Choroid plexus epithelial cell (primary cell): ENCODE measurements at regions not wholly inside any gene's neighbourhood (a gene's known extent, or its start where the extent isn't known, plus 50 kb on each side); places are given as distances from the start of the nearest gene placed in this dataset.

ENCODE experiments used
- DNase-seq: peaks from one replicate; pipeline ENCODE4 v3.0.0-alpha.2; 2010; ENCODE audit warnings: low read depth
- H3K4me3 ChIP-seq: 2 replicates; pipeline ENCODE4 v1.5.1; 2011; ENCODE audit warnings: low read depth, mild to moderate bottlenecking, control low read depth, low read length, moderate library complexity
- TF ChIP-seq, protein P1 (sequence below): conservative IDR thresholded peaks from 2 replicates; pipeline ENCODE4 v1.5.1; 2011; ENCODE audit warnings: low read depth, mild to moderate bottlenecking, control low read depth, inconsistent platforms, low read length, moderate library complexity

DNA sequence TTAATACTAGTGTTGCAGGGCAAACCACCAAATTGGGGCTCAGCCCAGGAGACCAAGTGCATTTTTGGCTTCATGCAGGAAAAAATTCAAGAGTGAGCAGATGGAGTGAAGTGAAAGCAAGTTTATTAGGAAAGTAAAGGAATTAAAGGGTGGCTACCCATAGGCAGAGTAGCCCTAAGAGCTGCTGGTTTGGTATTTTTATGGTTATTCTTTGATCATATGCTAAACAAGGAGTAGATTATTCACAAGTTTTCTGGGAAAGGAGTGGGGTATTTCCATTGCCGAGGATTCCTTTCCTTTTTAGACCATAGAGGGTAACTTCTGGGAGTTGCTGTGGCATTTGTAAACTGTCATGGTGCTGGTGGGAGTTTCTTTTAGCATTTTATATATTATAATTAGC lies 459.0 kb downstream of the KLF5 start:
- TF ChIP-seq, protein P1, sequence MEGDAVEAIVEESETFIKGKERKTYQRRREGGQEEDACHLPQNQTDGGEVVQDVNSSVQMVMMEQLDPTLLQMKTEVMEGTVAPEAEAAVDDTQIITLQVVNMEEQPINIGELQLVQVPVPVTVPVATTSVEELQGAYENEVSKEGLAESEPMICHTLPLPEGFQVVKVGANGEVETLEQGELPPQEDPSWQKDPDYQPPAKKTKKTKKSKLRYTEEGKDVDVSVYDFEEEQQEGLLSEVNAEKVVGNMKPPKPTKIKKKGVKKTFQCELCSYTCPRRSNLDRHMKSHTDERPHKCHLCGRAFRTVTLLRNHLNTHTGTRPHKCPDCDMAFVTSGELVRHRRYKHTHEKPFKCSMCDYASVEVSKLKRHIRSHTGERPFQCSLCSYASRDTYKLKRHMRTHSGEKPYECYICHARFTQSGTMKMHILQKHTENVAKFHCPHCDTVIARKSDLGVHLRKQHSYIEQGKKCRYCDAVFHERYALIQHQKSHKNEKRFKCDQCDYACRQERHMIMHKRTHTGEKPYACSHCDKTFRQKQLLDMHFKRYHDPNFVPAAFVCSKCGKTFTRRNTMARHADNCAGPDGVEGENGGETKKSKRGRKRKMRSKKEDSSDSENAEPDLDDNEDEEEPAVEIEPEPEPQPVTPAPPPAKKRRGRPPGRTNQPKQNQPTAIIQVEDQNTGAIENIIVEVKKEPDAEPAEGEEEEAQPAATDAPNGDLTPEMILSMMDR: no peak
- H3K4me3 ChIP-seq: no peak overlapping the region
- no peak for DNase-seq

DNA sequence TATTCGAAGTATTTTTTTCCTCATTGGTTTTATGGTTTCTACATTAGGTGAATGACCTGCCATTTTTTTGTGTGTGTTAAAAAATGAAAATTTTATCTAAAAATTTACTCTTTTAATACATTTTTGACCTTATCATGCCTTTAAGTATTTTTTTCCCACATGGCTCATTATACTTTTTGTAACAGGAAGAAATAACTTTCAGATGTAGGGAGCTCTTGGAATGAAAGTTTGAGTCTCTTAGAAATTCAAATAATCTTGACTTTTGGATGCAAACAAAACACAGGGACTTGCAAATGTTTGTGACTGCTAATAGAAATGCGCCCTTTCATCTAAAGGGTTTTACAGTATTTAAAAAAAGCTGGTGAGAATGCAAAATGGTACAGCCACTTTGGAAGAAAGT lies 457.9 kb downstream of the KLF5 start:
- TF ChIP-seq, protein P1: no peak

DNA sequence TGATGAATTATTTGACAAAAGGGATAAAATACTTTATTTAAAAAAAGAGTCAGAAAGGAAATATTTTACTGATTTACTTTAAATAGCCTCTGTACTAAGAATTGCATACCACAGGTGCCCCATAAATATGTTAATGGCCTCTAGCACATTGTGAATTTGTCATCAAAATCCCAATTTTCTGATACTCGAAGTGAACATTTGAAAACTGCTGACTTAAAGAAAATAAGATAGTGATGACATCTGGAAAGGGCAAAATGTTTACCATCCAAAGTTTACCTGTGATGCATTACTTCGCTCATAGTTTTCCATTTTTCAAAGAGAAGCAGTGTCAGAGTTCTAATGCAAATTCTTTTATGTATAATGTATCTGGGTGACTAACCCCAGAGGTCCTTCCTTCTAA lies 455.4 kb downstream of the KLF5 start:
- DNase-seq: no peak
- H3K4me3 ChIP-seq: no peak overlapping the region
- TF ChIP-seq, protein P1: no peak

More for the DNA sequence above, 457.9 kb downstream of the KLF5 start:
- H3K4me3 ChIP-seq: no peak overlapping the region
- no peak for DNase-seq

DNA sequence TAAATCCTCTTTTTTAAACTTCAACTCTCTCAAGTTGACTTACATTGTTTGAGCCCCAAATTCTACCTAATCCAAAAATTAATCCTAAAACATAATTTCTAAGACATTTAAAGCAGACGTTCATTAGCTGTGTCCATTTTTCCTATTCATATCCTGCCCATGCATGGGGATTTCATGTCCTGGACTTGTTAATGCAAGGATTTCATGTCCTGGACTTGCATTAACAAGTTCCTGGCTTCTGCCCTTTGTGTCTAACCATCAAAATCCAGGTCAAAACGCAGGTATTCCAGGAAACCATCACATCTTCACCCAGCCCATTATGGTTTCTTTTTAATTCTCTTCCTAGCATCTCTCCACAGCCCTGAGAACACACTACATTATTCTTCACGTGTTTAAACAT lies 454.9 kb downstream of the KLF5 start:
- no peak for DNase-seq
- TF ChIP-seq, protein P1: no peak
- H3K4me3 ChIP-seq: no peak overlapping the region

DNA sequence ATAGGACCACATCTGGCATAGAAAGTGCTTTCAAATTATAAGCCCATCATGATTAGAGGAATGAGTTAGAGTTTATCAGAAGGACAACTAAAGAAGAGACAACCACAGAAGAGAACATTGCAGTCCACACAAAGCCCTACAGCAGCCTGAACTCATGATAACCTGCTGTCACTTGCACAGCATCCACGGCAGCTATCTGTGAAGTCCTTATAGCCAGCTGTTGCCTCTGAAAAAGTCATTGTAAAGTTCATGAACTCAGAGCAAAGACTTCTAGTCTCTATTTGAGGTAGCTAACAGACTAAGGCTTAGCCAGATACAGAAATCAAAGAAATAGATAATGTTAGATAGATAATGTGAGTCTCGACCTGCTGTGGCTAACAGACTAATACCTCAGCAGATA lies 450.0 kb downstream of the KLF5 start:
- H3K4me3 ChIP-seq: no peak overlapping the region
- no peak for DNase-seq
- TF ChIP-seq, protein P1: no peak

DNA sequence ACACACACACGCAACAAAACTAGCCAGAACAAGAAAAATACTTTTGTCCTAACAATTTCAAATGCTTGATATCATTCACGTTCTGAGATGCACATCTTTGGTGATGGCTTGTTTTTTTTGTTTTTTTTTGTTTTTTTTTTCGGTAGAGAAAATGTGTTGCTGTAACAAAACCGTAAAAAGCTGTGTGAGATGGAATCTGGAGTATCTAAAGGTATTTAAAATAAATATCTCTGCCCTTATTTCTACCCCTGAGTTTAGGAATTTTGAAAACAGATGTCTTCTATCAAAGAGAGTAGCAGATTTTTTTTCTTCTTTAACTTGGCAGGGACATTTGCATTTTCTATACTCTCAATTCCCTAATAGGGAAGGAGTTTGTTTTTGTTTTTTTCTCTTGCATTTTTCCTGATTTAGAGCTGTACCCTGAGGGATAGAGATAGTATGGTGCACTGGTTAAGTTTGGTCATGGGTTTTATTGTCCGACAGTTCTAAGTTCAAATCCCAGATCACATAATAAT lies 446.6 kb downstream of the KLF5 start:
- TF ChIP-seq, protein P1: no peak
- no peak overlapping the region for H3K4me3 ChIP-seq

DNA sequence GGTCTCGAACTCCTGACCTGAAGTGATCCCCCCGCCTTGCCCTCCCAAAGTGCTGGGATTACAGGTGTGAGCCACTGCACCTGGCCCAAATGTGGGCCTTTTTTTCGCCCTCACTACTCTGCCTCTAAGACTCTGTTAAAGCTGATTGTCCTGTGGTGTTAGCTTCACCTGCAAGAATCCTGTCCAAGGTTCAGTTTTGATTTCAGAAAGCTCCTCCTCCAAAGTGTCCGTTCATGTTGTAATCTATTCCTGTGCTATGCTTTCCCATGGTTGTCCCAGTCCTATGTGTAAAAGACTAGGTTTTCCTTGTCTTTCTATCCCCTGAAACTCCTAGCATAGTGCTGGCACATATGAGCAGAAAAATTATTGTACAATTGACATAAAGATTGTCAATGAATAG lies 440.9 kb downstream of the KLF5 start:
- DNase-seq: no peak

More for the DNA sequence above, 446.6 kb downstream of the KLF5 start:
- no peak for DNase-seq

More for the DNA sequence above, 440.9 kb downstream of the KLF5 start:
- no peak overlapping the region for H3K4me3 ChIP-seq
- TF ChIP-seq, protein P1: no peak
